HCT116 (cell line): ENCODE measurements at regions not wholly inside any gene's neighbourhood (a gene's known extent, or its start where the extent isn't known, plus 50 kb on each side); places are given as distances from the start of the nearest gene placed in this dataset.

Source experiments
- ATAC-seq: fragments of 200-7000 bp; cut with Tn5 transposase; 2 replicates; pipeline ENCODE4 v1.9.1; 2020; ENCODE audit warnings: mild to moderate bottlenecking, moderate library complexity
- BruUV-seq: library from RNA; stranded (reverse); fragments of 400-500 nt; replicated peaks from 2 replicates; lab custom pipeline; 2021; lab: Mats Ljungman, UMichigan
- CTCF ChIA-PET: fragments of 300-600 bp; sonication (Branson Sonifier 250); formaldehyde crosslinking; loops from one replicate; lab custom pipeline; 2021; ENCODE audit warnings: antibody characterized with exemption; lab: Charles Lee
- POLR2A ChIA-PET: fragments of 300-600, 350-600 bp; sonication (Branson Sonifier 250); formaldehyde crosslinking; loops from one replicate; lab custom pipeline; 2021; ENCODE audit warnings: antibody characterized with exemption; lab: Charles Lee
- RAD21 ChIA-PET, 2 experiments: fragments of 300-600 bp; sonication (Branson Sonifier 250); formaldehyde crosslinking; loops; one replicate each; lab custom pipeline; 2023; ENCODE audit warnings: low total read pairs in 2 of 2; ENCODE audit not compliant: uncharacterized antibody in 2 of 2, unreplicated experiment in 2 of 2, low non-redundant PET in 1 of 2; lab: Charles Lee
- DNase-seq: peaks from one replicate; pipeline ENCODE4 v3.0.0-alpha.2; 2010; ENCODE audit warnings: low read depth, low spot score
- H2AFZ ChIP-seq: fragments of 200-600 bp; shearing (Covaris generic), sonication (generic); 2 replicates; pipeline ENCODE4 v1.6.1; 2017; ENCODE audit warnings: low read depth, mixed run types, mixed read lengths, antibody characterized with exemption, low read length; ENCODE audit not compliant: poor library complexity, severe bottlenecking
- H3K27ac ChIP-seq: 2 replicates; pipeline ENCODE4 v1.5.1; 2012; ENCODE audit warnings: low read depth, low read length
- H3K27me3 ChIP-seq: fragments of 200-600 bp; sonication (generic); 2 replicates; pipeline ENCODE4 v1.6.1; 2016; ENCODE audit warnings: mixed run types, low read length, mixed read lengths; ENCODE audit not compliant: insufficient read depth
- H3K36me3 ChIP-seq, 2 experiments: fragments of 200-500 bp in 1 of 2; fragments of 200-600 bp in 1 of 2; sonication (Bioruptor generic) in 1 of 2; sonication (generic) in 1 of 2; 2 replicates each; pipeline versions ENCODE4 v1.5.1 to v1.6.1; 2014 to 2016; ENCODE audit warnings: low read length in 2 of 2, inconsistent platforms in 1 of 2, mixed read lengths in 1 of 2, mixed run types in 1 of 2; ENCODE audit not compliant: insufficient read depth in 2 of 2, control insufficient read depth in 1 of 2
- H3K4me1 ChIP-seq, 2 experiments: fragments of 200-600 bp in 1 of 2; sonication (generic) in 1 of 2; 2 replicates each; pipeline versions ENCODE4 v1.5.1 to v1.6.1; 2012 to 2017; ENCODE audit warnings: low read length in 2 of 2, inconsistent platforms in 1 of 2, mild to moderate bottlenecking in 1 of 2, mixed read lengths in 1 of 2, mixed run types in 1 of 2, moderate library complexity in 1 of 2; ENCODE audit not compliant: insufficient read depth in 2 of 2, control insufficient read depth in 1 of 2
- H3K4me2 ChIP-seq: fragments of 200-600 bp; sonication (generic); 2 replicates; pipeline ENCODE4 v1.6.1; 2017; ENCODE audit warnings: mixed run types, low read length, mixed read lengths
- H3K4me3 ChIP-seq, 2 experiments: fragments of 200-600 bp in 1 of 2; sonication (generic) in 1 of 2; replicated peaks in 1 of 2; 2 replicates each; pipeline ENCODE4 v1.5.1; 2011 to 2016; ENCODE audit warnings: low read length in 2 of 2, control low read depth in 1 of 2, low read depth in 1 of 2, mild to moderate bottlenecking in 1 of 2, mixed read lengths in 1 of 2, mixed run types in 1 of 2
- H3K79me2 ChIP-seq: fragments of 200-600 bp; sonication (generic); 2 replicates; pipeline ENCODE4 v1.6.1; 2017; ENCODE audit warnings: mild to moderate bottlenecking, mixed run types, low read length, moderate library complexity, mixed read lengths; ENCODE audit not compliant: insufficient read depth
- H3K9ac ChIP-seq: fragments of 200-600 bp; sonication (generic); 2 replicates; pipeline ENCODE4 v1.6.1; 2016; ENCODE audit warnings: low read length, mixed read lengths
- H3K9me2 ChIP-seq: fragments of 200-600 bp; sonication (generic), shearing (Covaris generic); 2 replicates; pipeline ENCODE4 v1.6.1; 2017; ENCODE audit warnings: mixed run types, mild to moderate bottlenecking, moderate library complexity; ENCODE audit not compliant: insufficient read depth
- H3K9me3 ChIP-seq, 2 experiments: fragments of 200-500 bp in 1 of 2; fragments of 200-600 bp in 1 of 2; sonication (Bioruptor generic) in 1 of 2; sonication (generic) in 1 of 2; 2 replicates each; pipeline ENCODE4 v1.6.1; 2014 to 2017; ENCODE audit warnings: low read length in 2 of 2, mixed read lengths in 2 of 2, inconsistent platforms in 1 of 2, low read depth in 1 of 2, mild to moderate bottlenecking in 1 of 2, mixed run types in 1 of 2, moderate library complexity in 1 of 2; ENCODE audit not compliant: control insufficient read depth in 1 of 2, insufficient read depth in 1 of 2
- H4K20me1 ChIP-seq: fragments of 200-600 bp; sonication (generic), shearing (Covaris generic); 2 replicates; pipeline ENCODE4 v1.6.1; 2017; ENCODE audit warnings: mixed run types, mild to moderate bottlenecking, moderate library complexity; ENCODE audit not compliant: insufficient read depth
- ATF3 ChIP-seq: IDR thresholded peaks from 2 replicates; pipeline ENCODE4 v1.6.1; 2012
- CBX3 ChIP-seq: IDR thresholded peaks from 2 replicates; pipeline ENCODE4 v1.6.1; 2012; ENCODE audit warnings: low read depth
- EZH2 ChIP-seq: fragments of 200-600 bp; sonication (generic); IDR thresholded peaks from 2 replicates; pipeline ENCODE4 v1.6.1; 2017; ENCODE audit warnings: antibody characterized with exemption, mixed run types
- EZH2phosphoT487 ChIP-seq: fragments of 200-600 bp; IDR thresholded peaks from 2 replicates; pipeline ENCODE4 v1.6.1; 2018; ENCODE audit warnings: antibody characterized with exemption, borderline replicate concordance
- FOSL1 ChIP-seq: IDR thresholded peaks from 2 replicates; pipeline ENCODE4 v1.6.1; 2012; ENCODE audit warnings: low read depth
- JUND ChIP-seq: IDR thresholded peaks from 2 replicates; pipeline ENCODE4 v1.6.1; 2012
- POLR2A ChIP-seq: IDR thresholded peaks from 2 replicates; pipeline ENCODE4 v1.7.0; 2011; ENCODE audit warnings: borderline replicate concordance; ENCODE audit not compliant: insufficient read depth, insufficient read length; ENCODE audit errors: extremely low read depth
- REST ChIP-seq: IDR thresholded peaks from 2 replicates; pipeline ENCODE4 v1.6.1; 2012; ENCODE audit warnings: low read depth
- YY1 ChIP-seq: IDR thresholded peaks from 2 replicates; pipeline ENCODE4 v1.6.1; 2011; ENCODE audit warnings: low read length, low read depth, moderate library complexity, mild to moderate bottlenecking; ENCODE audit not compliant: insufficient replicate concordance; ENCODE audit errors: extremely low read depth
- intact Hi-C: fragments of 100-400 bp; cut with micrococcal nuclease; formaldehyde crosslinking; loops from 2 replicates; pipeline ENCODE4 v1.10.0; 2022

- intact Hi-C loops, result no loop called here
- Histone ChIP-seq H2AFZ (no peak overlapping the region), H3K9ac (no peak overlapping the region), H3K27me3 (no peaks in the 10 kb centered on the region), H3K9me3 (no peaks in the 10 kb centered on the region), H3K4me3 (no peak overlapping the region), H3K36me3 (no peaks in the 10 kb centered on the region), H3K4me1 (no peaks in the 10 kb centered on the region), H3K79me2 (no peaks in the 10 kb centered on the region), H3K9me2 (no peaks in the 10 kb centered on the region), H4K20me1 (no peaks in the 10 kb centered on the region), H3K4me2 (no peak overlapping the region), H3K27ac (no peak overlapping the region)
- RAD21 ChIA-PET, result no interaction called here
- DNase-seq, result no peak
- no peak for ATAC-seq
- BruUV-seq, result no TSS peak
- TF ChIP-seq EZH2phosphoT487, result no peak
- TF ChIP-seq ATF3, result no peak
- TF ChIP-seq YY1, result no peak
- no peak for TF ChIP-seq POLR2A
- TF ChIP-seq REST, result no peak
- no peak for TF ChIP-seq JUND
- no peak for TF ChIP-seq CBX3
- TF ChIP-seq FOSL1, result no peak
- TF ChIP-seq EZH2, result no peak
- CTCF ChIA-PET, result no interaction called here
- POLR2A ChIA-PET, result no interaction called here
Observed at GRCh38 chr17:65449495-65449894, 112.0 kb downstream of the AXIN2 start.
